ENCODE measurements at regions not wholly inside any gene's neighbourhood (a gene's known extent, or its start where the extent isn't known, plus 50 kb on each side); places are given as distances from the start of the nearest gene placed in this dataset.

DNA sequence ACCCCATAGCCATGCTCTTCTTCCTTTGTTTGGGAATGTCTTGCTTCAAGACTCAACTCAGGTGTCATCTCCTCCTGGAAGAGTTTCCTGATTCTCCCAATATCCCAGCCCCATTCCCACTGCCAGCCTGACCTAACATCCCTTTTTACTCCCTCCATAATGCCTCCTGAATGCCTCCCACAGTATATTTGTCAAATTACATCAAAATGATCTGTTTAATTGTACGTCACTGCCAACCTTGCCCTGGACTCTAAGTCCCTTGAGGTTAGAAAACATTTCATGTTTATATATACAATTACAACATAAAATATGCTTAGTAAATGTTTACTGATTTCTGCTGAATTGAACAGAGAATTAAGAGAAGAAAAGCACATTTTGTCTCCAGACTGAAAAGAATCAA, 301.6 kb upstream of the PDE4D start:
- TF ChIP-seq, protein P1, sequence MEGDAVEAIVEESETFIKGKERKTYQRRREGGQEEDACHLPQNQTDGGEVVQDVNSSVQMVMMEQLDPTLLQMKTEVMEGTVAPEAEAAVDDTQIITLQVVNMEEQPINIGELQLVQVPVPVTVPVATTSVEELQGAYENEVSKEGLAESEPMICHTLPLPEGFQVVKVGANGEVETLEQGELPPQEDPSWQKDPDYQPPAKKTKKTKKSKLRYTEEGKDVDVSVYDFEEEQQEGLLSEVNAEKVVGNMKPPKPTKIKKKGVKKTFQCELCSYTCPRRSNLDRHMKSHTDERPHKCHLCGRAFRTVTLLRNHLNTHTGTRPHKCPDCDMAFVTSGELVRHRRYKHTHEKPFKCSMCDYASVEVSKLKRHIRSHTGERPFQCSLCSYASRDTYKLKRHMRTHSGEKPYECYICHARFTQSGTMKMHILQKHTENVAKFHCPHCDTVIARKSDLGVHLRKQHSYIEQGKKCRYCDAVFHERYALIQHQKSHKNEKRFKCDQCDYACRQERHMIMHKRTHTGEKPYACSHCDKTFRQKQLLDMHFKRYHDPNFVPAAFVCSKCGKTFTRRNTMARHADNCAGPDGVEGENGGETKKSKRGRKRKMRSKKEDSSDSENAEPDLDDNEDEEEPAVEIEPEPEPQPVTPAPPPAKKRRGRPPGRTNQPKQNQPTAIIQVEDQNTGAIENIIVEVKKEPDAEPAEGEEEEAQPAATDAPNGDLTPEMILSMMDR (conservative IDR thresholded peaks at IDR 0.05; ENCODE audit: low read depth, low read length): no peak
- TF ChIP-seq EZH2 (IDR thresholded peaks at IDR 0.05; ENCODE audit: borderline replicate concordance, low read depth, low read length, poor library complexity, severe bottlenecking): no peak

All from A673 (cell line).